Natural killer cell (primary cell): ENCODE measurements at regions not wholly inside any gene's neighbourhood (a gene's known extent, or its start where the extent isn't known, plus 50 kb on each side); places are given as distances from the start of the nearest gene placed in this dataset.

Experiments
- ATAC-seq, 3 donors: fragments of 150-1000 bp in 2 of 3; fragments of 200-7000 bp in 1 of 3; cut with Tn5 transposase; 1 replicate in 1 of 3; 2 replicates in 2 of 3; pipeline ENCODE4 v1.10.0; 2021; ENCODE audit warnings: mild to moderate bottlenecking in 2 of 3, moderate library complexity in 2 of 3
- DNase-seq, 2 donors: peaks; one replicate each; pipeline versions ENCODE4 v3.0.0 to v3.0.0-alpha.2; 2013 to 2021; ENCODE audit warnings: mixed read lengths in 1 of 2
- H3K27ac ChIP-seq: one replicate; pipeline ENCODE4 v1.5.1; 2013; ENCODE audit warnings: mild to moderate bottlenecking, low read length
- H3K27me3 ChIP-seq: one replicate; pipeline ENCODE4 v1.6.1; 2013; ENCODE audit warnings: low read length; ENCODE audit not compliant: control insufficient read depth, insufficient read depth
- H3K36me3 ChIP-seq: one replicate; pipeline ENCODE4 v1.6.1; 2013; ENCODE audit warnings: low read length; ENCODE audit not compliant: control insufficient read depth, insufficient read depth
- H3K4me1 ChIP-seq: one replicate; pipeline ENCODE4 v1.6.1; 2013; ENCODE audit warnings: low read length; ENCODE audit not compliant: control insufficient read depth, insufficient read depth
- H3K4me3 ChIP-seq: one replicate; pipeline ENCODE4 v1.5.1; 2013; ENCODE audit warnings: low read length
- H3K9me3 ChIP-seq: one replicate; pipeline ENCODE4 v1.6.1; 2013; ENCODE audit warnings: low read length; ENCODE audit not compliant: control insufficient read depth, insufficient read depth
- H3K27ac Mint-ChIP-seq, 2 donors: one replicate each; pipeline ENCODE4 v1.8.0; 2022; ENCODE audit warnings: mild to moderate bottlenecking in 2 of 2, mixed read lengths in 2 of 2, moderate library complexity in 1 of 2
- H3K27me3 Mint-ChIP-seq, 2 donors: one replicate each; pipeline ENCODE4 v1.8.0; 2022; ENCODE audit warnings: low read depth in 2 of 2, mixed read lengths in 2 of 2
- H3K36me3 Mint-ChIP-seq: one replicate; pipeline ENCODE4 v1.8.0; 2022; ENCODE audit warnings: mixed read lengths
- H3K4me1 Mint-ChIP-seq, 2 donors: one replicate each; pipeline ENCODE4 v1.8.0; 2022; ENCODE audit warnings: mixed read lengths in 2 of 2
- H3K4me3 Mint-ChIP-seq: one replicate; pipeline ENCODE4 v1.8.0; 2022; ENCODE audit warnings: mild to moderate bottlenecking, moderate library complexity, mixed read lengths
- H3K9me3 Mint-ChIP-seq, 2 donors: one replicate each; pipeline ENCODE4 v1.8.0; 2022; ENCODE audit warnings: mixed read lengths in 2 of 2
- CTCF ChIP-seq: fragments of 200-600 bp; IDR thresholded peaks from one replicate; pipeline ENCODE4 v1.8.0; 2022; ENCODE audit warnings: antibody characterized with exemption
- WGBS: methylation state at CpG from one replicate; pipeline ENCODE4 v1.1.7; 2013; ENCODE audit warnings: missing lambda C conversion rate; ENCODE audit not compliant: insufficient coverage; 5-methylcytosine and 5-hydroxymethylcytosine counted together
- intact Hi-C: fragments of 100-400 bp; cut with micrococcal nuclease; formaldehyde crosslinking; loops from one replicate; pipeline ENCODE4 v1.14.2; 2022

GRCh38 chr1:83060651-83061390, 938.1 kb downstream of the TTLL7 start:
- H3K36me3 Mint-ChIP-seq, result no peaks in the 10 kb centered on the region
- no peaks in the 10 kb centered on the region for H3K27me3 Mint-ChIP-seq
- no peaks in the 10 kb centered on the region for H3K36me3 ChIP-seq
- 91% methylated on average over 5 of the region's 5 CpGs for WGBS
- peaks cover 15 to 19% of the 10 kb centered on the region in 2 donors for H3K9me3 Mint-ChIP-seq
- no peak overlapping the region for H3K27ac Mint-ChIP-seq
- intact Hi-C loops, result no loop called here
- H3K9me3 ChIP-seq, result no peaks in the 10 kb centered on the region
- H3K4me3 Mint-ChIP-seq, result no peak overlapping the region
- no peaks in the 10 kb centered on the region for H3K4me1 Mint-ChIP-seq
- ATAC-seq (no peak), DNase-seq (no peak)
- no peaks in the 10 kb centered on the region for H3K27me3 ChIP-seq
- no peak overlapping the region for H3K4me3 ChIP-seq
- H3K4me1 ChIP-seq, result no peaks in the 10 kb centered on the region
- TF ChIP-seq CTCF, result no peak
- no peak overlapping the region for H3K27ac ChIP-seq

- Mint-ChIP-seq H3K27ac (no peak overlapping the region), H3K4me1 (no peaks in the 10 kb centered on the region), H3K36me3 (peaks cover 5% of the 10 kb centered on the region), H3K27me3 (no peaks in the 10 kb centered on the region), H3K4me3 (no peak overlapping the region), H3K9me3 (peaks cover 15 to 19% of the 10 kb centered on the region in 2 donors)
- Histone ChIP-seq H3K27ac (no peak overlapping the region), H3K27me3 (no peaks in the 10 kb centered on the region), H3K36me3 (no peaks in the 10 kb centered on the region), H3K4me3 (no peak overlapping the region), H3K4me1 (no peaks in the 10 kb centered on the region), H3K9me3 (no peaks in the 10 kb centered on the region)
- no peak for DNase-seq
- ATAC-seq, result no peak
- intact Hi-C loops, result no loop called here
- TF ChIP-seq CTCF, result no peak
- WGBS, result 83% methylated on average over 4 of the region's 4 CpGs
Measured at GRCh38 chr1:83060221-83060620, 938.7 kb downstream of the TTLL7 start.

- H3K27me3 ChIP-seq, result no peaks in the 10 kb centered on the region
- no peak overlapping the region for H3K27ac ChIP-seq
- no peaks in the 10 kb centered on the region for H3K9me3 ChIP-seq
- H3K36me3 ChIP-seq, result no peaks in the 10 kb centered on the region
- no peaks in the 10 kb centered on the region for H3K27me3 Mint-ChIP-seq
- H3K9me3 Mint-ChIP-seq, result peaks cover 14 to 28% of the 10 kb centered on the region in 2 donors
- H3K4me1 Mint-ChIP-seq, result no peaks in the 10 kb centered on the region
- no peak overlapping the region for H3K4me3 ChIP-seq
- intact Hi-C loops, result no loop called here
- no peaks in the 10 kb centered on the region for H3K4me1 ChIP-seq
- no peak for ATAC-seq
- TF ChIP-seq CTCF, result no peak
- no peak overlapping the region for H3K27ac Mint-ChIP-seq
- peaks cover 8% of the 10 kb centered on the region for H3K36me3 Mint-ChIP-seq
- no peak overlapping the region for H3K4me3 Mint-ChIP-seq
- no peak for DNase-seq
Measured at GRCh38 chr1:83058327-83058726, 940.6 kb downstream of the TTLL7 start.
